Ramos (cell line): ENCODE measurements at regions not wholly inside any gene's neighbourhood (a gene's known extent, or its start where the extent isn't known, plus 50 kb on each side); places are given as distances from the start of the nearest gene placed in this dataset.

Experiments
- in situ Hi-C: fragments of 300-500 bp; cut with MboI; formaldehyde crosslinking; loops from one replicate; pipeline ENCODE4 v1.14.3; 2022; ENCODE audit warnings: low sequenced_read_pairs; ENCODE audit not compliant: unreplicated experiment

GRCh38 chr18:77884454-77884853 lies 634.8 kb downstream of the GALR1 start:
- in situ Hi-C loops, result no loop called here

DNA sequence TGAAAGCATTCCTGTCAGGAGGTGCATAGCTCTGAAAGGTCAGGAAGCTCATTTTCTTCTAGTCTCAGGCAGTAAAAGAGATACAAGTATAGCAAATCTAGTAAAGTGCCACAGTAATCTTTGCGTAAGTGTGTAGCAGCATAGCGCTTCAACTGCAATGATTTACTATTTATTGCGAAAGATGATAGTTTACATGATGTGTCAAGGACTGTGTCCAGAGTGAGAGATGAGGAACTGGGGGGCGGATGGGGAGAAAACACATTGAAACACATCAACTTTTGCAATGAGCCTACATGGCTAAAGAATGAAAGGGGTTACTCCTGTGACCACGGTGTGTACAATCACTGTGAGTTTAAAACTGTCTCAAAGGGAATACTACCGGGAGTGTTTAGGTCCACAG lies 644.4 kb downstream of the GALR1 start:
- in situ Hi-C loops, result no loop called here

GRCh38 chr18:77895250-77895649 lies 645.6 kb downstream of the GALR1 start:
- in situ Hi-C loops, result no loop called here

- in situ Hi-C loops, result no loop called here
Observed at GRCh38 chr18:77896586-77897252, 647.1 kb downstream of the GALR1 start.

DNA sequence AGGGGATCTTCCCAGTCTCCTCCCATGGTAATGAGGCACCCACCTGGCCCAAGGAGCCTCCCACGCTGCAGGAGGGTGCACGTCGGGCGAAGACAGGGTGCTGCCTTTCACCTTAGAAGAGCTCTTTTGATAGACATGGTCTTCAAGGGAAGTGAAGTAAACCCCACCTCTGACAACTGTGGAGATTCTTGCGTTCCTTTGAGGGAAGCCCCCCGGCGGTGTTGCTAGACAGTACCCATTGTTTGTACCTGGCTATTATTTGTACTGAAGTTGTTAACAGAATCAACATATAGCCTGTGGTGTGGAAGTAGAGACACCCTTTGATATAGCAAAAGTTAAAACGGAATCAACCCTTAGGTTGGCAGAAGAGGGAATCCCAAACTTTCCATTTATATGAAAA lies 648.0 kb downstream of the GALR1 start:
- in situ Hi-C loops, result no loop called here

DNA sequence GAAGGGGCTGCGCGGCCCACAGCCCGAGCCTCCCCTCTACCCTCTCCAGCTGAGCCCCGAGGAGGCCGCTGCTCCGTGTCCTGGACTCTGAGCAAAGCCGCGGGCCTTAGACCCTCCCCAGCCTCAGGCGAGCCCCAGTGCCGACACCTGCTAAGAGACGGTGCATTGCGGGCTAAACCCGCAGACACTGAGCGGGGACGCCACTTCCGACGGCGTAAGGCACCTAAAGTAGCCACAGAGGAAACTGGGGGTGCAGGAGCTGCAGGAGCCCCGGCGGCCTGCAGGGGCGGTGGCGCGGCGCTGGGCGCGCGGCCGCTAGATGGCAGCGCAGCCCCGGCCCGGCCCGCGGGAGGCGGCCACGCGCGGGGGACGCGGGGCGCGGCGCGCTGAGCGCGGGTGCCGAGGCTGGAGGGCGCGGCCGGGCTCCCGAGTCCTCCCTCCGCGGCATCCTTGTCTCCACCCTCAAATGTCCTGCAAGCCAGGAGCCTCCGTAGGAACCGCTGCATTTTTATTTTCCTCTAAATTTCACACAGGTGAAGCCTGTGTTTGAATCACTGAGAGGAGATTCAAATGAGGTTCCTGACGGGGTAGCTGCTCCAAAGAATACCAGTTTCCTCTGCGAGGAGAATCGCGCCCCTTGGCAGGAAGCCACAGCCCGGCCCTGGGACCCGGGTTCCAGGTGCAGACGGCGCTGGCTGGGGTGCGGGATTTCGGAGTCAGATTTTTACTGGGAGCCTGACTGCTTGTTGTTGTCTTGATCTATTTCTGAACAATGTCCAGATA lies 650.5 kb downstream of the GALR1 start:
- in situ Hi-C loops, result no loop called here

- in situ Hi-C loops, result no loop called here
Observed at GRCh38 chr18:77905011-77905410, 655.4 kb downstream of the GALR1 start.

DNA sequence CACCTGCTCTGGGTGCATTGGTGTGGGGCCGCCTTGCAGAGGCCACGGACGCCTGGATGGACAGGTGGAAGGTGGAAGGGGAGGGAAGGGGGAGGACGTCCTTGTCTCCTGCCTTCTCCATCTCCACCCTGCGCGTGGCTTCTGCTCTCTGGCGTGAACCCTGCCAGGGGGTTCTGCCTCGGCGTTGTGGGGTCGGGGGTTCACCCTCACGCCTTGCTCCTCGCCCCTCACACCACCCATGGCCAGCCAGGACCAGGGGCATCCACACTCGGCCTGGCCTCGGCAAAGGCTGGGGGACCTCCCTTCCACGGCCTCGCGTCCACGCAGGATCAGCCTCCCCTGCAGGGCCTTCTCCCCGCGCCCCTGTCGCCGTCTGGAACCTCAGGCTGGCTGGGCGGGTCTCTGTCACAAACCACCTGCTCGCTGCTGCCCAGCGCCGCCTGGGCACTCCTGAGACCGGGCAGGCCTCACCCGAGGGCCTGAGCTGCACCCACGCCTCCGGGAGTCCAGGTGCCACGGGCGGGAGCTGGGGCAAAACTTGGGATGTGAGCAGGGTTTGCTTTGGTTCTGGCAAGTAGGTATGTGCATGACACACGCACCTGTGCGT lies 655.9 kb downstream of the GALR1 start:
- in situ Hi-C loops, result no loop called here

DNA sequence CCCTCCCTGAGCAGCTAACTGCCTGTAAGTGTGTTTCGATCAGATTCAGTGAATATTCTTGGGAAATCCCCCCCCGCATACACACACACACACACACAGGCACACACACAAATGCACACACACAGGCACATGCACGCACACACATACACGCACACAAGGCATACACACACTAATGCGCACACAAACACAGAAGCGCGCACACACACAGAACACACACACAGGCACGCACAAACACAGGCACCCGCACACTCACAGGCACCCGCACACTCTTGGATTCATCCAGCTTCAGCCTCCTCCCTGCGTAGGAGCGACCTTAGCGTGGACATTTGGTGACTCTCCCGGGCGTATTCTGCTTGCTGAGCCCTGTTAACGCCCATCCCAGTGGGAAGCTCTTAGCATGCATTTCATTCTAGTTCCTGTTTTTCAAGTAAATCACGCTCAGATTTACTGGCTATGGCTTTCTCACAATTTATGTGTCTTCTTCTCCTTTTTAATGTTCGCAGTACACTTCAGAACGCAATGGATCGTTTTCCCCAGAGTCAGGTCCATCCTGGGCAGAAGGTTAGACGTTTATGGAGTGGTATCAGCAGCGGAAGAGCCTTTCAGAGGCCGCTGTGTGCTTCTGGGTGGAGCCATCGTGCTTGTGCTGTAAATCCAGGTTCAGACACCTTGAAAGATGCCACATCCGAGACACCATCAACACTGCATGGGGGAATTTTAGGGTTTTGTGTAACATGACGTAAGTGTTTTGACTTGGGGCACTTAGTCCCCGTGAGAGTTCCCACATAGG lies 656.6 kb downstream of the GALR1 start:
- in situ Hi-C loops, result no loop called here

GRCh38 chr18:77910347-77910746 lies 660.7 kb downstream of the GALR1 start:
- in situ Hi-C loops, result no loop called here

GRCh38 chr18:77911971-77912605 lies 662.4 kb downstream of the GALR1 start:
- in situ Hi-C loops, result no loop called here

DNA sequence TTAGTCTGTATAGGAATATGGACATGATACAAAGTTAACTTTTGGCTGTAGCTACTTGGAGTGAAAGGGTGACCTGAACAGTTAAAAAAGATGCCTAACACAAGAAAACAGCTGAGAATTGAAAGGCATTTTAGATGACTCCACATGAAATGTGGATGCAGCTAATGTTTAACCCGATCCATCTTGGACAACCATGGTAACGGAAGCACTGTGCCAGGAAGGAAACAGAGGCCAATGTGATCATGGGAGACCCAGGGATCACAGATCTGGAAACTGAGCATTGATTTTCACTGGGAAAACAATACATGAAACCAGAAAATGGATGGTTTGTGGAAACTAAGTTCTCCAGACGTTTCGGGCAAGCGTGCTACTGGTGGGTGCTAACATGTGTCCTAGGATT lies 669.1 kb downstream of the GALR1 start:
- in situ Hi-C loops, result no loop called here

DNA sequence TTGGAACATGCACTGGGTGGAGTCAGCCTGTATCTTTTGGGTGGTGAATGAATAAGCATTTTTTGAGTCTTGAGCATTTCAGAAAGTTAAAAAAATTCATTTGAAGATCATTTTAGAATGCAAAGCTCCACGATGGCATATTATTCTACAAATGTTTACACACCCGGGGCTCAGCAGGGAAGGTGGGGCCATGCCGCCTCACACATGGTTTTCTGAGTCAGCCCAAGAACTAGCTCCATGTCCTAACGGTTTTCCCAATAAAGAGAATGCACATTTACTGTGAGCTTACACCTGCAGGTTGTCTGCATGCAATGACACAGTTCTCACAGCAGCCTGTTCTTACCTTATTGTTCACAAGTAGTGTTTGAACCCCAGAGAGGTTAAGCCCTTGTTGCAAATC lies 670.3 kb downstream of the GALR1 start:
- in situ Hi-C loops, result no loop called here

- in situ Hi-C loops, result no loop called here
Observed at GRCh38 chr18:77935342-77935741, 685.7 kb downstream of the GALR1 start.

- in situ Hi-C loops, result no loop called here
Observed at GRCh38 chr18:77940566-77940965, 690.9 kb downstream of the GALR1 start.

DNA sequence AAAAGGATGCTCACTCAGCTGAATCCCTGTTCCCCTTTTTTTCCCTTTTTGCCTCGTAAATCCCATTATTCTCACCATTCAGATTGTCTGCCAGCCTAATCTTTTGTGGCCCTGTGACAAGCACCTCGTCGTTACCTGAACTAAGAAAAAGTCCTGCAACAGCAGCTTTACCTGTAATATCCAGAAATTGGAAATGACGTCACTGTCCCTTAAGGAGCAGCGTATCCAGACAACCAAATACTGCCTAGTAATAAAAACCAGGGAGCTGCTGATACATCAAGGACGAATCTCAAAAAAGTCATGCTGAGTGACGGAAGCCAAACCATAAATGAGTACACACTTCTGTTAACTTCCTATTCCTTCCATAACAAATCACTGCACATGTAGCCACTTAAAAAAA lies 694.9 kb downstream of the GALR1 start:
- in situ Hi-C loops, result no loop called here

DNA sequence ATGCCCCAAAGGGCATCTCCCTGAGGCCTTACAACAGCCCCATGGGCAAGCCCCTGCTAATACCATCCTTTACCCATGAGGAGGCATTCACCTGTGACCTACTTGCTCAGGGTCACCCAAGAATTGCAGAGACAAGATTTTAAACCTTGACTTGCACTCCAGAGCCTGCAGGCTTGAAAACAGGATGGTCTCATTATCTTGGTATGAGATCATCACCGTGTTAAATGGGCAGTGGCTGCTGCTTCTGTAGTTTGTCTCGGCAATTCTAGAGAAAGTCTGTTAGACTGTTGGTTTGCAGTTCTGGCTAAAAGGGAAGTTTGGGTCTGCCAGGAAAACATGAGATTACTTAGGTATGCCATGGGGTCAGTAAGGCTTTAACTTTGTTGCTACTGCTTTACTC lies 698.9 kb downstream of the GALR1 start:
- in situ Hi-C loops, result no loop called here

DNA sequence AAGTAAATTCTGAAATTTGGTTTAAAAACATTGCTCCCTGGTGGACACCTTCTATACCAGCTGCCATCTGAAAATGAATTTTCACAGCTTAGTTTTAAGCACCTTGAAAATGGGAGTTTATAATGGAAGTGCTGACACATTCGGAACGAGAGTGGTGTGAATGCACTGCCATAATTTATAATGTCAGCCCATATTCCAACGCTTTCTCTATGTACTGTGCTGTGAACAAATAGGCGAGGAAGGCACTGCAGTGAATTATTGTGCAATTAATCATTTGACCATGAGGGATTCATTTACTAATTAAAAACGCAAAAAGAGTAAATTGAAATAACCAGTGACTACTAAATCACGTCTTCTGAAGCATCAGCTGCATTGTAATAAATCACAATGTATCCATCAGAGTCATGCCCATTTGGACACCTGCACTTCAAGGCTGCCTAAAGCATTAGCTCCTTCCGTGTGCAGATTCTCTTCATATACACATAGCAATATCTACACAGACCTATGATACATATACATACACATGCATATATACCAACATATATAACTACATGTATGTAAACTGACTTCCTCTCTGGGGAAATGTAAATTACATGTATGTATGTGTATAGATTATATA lies 699.8 kb downstream of the GALR1 start:
- in situ Hi-C loops, result no loop called here

DNA sequence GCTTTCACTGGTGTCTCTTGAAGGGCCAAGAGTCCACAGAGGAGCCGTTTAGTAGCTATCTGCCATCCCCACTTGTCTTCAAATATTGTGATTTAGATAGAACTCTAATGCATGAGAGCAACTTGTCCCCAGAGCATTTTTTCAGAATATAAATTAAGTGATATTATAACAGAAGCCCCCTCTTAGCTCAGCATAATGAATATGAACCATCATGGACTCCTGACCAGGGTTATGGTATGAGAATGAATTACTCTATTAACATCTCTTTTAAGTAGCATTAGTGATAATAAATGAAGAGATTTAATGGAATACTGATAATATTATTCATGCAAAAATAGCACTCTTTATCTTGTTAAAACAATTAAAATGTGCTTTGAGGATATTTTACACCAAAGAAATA lies 709.6 kb downstream of the GALR1 start:
- in situ Hi-C loops, result no loop called here
